ENCODE measurements at regions not wholly inside any gene's neighbourhood (a gene's known extent, or its start where the extent isn't known, plus 50 kb on each side); places are given as distances from the start of the nearest gene placed in this dataset.

DNA sequence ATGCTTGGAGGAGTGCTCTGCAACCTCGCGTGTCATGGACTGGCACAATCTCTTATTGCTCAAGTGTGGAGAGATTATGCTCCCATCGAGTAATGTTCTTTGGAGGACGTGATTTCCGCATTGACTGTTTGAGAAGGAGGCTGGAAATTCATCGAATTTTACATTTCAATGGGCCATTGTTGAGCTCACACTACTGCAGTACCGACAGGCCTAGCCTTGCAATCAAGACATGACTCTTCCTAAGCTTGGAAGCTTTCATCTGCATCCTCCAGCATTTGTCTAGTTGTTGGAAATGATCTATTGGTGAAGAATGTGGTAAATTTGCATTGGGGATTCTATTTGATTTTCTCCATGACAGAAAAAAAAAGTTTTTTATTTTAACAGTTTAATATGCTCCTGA is 156.8 kb downstream of the FZD1 start:
- WGBS, 2 donors: 80 to 87% methylated on average over 7 of the region's 7 CpGs
- no peak for TF ChIP-seq EP300 (IDR thresholded peaks at IDR 0.05)
- TF ChIP-seq, protein P1, sequence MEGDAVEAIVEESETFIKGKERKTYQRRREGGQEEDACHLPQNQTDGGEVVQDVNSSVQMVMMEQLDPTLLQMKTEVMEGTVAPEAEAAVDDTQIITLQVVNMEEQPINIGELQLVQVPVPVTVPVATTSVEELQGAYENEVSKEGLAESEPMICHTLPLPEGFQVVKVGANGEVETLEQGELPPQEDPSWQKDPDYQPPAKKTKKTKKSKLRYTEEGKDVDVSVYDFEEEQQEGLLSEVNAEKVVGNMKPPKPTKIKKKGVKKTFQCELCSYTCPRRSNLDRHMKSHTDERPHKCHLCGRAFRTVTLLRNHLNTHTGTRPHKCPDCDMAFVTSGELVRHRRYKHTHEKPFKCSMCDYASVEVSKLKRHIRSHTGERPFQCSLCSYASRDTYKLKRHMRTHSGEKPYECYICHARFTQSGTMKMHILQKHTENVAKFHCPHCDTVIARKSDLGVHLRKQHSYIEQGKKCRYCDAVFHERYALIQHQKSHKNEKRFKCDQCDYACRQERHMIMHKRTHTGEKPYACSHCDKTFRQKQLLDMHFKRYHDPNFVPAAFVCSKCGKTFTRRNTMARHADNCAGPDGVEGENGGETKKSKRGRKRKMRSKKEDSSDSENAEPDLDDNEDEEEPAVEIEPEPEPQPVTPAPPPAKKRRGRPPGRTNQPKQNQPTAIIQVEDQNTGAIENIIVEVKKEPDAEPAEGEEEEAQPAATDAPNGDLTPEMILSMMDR (IDR thresholded peaks at IDR 0.05): no peak
- TF ChIP-seq POLR2A (IDR thresholded peaks at IDR 0.05): no peak
- no peak for TF ChIP-seq POLR2AphosphoS5 (IDR thresholded peaks at IDR 0.05)
- intact Hi-C loops (cut with DNase I): no loop called here

DNA sequence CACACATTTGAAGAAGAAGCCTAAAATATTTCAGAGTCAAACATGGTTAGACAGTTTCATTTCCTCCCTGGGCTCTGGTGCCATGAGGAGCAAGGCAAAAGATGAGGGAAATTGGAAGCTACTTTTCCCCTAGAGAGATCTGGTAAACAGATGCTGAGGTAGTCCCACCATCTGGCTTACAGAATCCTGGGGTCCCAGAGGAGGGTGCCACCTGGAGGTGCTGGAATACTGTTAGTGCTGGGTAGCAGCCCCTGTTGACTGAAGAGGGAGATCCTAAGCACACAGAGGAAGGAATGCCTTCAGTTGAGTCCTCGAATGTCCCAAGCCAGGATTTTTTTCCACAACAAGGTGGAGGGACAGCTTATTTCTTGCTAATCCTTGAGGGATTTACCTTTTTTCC is 160.1 kb downstream of the FZD1 start:
- TF ChIP-seq EP300 (IDR thresholded peaks at IDR 0.05): no peak
- TF ChIP-seq, protein P1 (IDR thresholded peaks at IDR 0.05): no peak
- no peak for TF ChIP-seq POLR2AphosphoS5 (IDR thresholded peaks at IDR 0.05)
- TF ChIP-seq POLR2A (IDR thresholded peaks at IDR 0.05): no peak
- H3K27ac ChIP-seq: no peak overlapping the region
- intact Hi-C loops (cut with DNase I): no loop called here
- no peak for DNase-seq
- H3K4me1 ChIP-seq: no peaks in the 10 kb centered on the region
- no peaks in the 10 kb centered on the region for H3K27me3 ChIP-seq
- 31 to 69% methylated on average over 1 of the region's 1 CpG for WGBS, 2 donors
- no peaks in the 10 kb centered on the region for H3K9me3 ChIP-seq
- H3K4me3 ChIP-seq: no peak overlapping the region
- no peaks in the 10 kb centered on the region for H3K36me3 ChIP-seq

More for the DNA sequence above, 156.8 kb downstream of the FZD1 start:
- DNase-seq: no peak
- Histone ChIP-seq H3K9me3 (no peaks in the 10 kb centered on the region), H3K4me1 (no peaks in the 10 kb centered on the region), H3K36me3 (no peaks in the 10 kb centered on the region), H3K27ac (no peak overlapping the region), H3K27me3 (no peaks in the 10 kb centered on the region), H3K4me3 (no peak overlapping the region)

DNA sequence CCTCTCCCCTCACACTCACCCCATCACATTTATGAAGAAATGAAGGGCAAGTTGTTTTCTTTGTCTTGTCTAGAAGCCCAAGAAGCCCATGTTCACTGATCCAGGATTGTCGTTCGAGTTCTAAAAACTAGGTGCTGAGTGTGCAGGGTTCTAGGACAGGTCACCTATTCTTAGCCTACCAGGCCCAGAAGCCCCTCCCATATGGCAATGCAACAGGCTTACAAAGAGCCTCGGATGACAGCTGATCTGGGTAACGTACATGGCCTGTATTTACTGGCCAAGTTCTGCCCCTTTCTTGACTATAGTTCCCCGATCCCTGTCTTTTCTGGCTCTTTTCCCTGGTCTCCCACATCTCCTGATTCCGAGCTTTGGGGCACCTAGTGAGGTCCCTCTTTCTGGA is 160.9 kb downstream of the FZD1 start:
- 89 to 94% methylated on average over 6 of the region's 6 CpGs for WGBS, 2 donors
- no peak for DNase-seq
- no peak overlapping the region for H3K4me3 ChIP-seq
- H3K27me3 ChIP-seq: no peaks in the 10 kb centered on the region
- H3K9me3 ChIP-seq: no peaks in the 10 kb centered on the region
- intact Hi-C loops (cut with DNase I): no loop called here
- TF ChIP-seq, protein P1 (IDR thresholded peaks at IDR 0.05): no peak
- TF ChIP-seq EP300 (IDR thresholded peaks at IDR 0.05): no peak
- TF ChIP-seq POLR2A (IDR thresholded peaks at IDR 0.05): no peak
- TF ChIP-seq POLR2AphosphoS5 (IDR thresholded peaks at IDR 0.05): no peak
- no peaks in the 10 kb centered on the region for H3K36me3 ChIP-seq
- H3K4me1 ChIP-seq: no peaks in the 10 kb centered on the region
- H3K27ac ChIP-seq: no peak overlapping the region

DNA sequence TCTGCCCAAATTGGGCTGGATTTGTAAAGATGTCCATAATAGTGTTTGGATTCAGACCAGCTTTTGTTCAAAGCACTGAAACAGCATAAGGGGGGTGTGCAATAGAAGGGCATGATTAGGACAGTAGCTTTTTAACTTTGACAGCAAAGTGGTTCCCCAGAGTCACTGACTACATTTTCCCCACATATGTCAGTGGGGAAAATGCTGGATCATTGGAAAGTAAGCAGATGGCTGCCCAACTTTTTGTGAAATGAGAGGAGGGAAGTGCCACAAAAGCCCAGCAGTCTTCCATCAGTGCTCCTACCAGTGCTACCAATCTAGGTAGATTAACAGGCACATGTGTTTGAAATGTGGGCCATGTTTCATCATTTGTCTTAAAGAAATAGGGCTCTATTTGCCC is 162.8 kb downstream of the FZD1 start:
- Histone ChIP-seq H3K27me3 (no peaks in the 10 kb centered on the region), H3K4me3 (no peak overlapping the region)
- DNase-seq: no peak

DNA sequence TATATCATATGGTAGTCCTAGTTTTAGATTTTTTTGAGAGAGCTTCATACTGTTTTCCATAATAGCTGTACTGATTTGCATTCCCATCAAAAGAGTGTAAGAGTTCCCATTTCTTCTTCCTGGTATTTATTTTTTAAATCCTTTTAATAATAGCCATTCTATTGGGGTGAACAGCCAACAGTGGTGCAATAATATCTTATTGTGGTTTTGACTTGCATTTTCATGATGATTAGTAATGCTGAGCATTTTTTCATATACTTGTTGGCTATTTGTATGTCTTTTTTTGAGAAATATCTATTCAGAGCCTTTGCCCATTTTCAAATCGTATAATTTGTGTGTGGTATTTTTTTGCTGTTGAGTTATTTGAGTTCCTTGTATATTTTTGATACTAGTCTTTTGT is 167.4 kb downstream of the FZD1 start:
- DNase-seq: no peak
- intact Hi-C loops (cut with DNase I): no loop called here
- WGBS, 2 donors: 90% methylated on average over 1 of the region's 1 CpG
- Histone ChIP-seq H3K36me3 (no peaks in the 10 kb centered on the region), H3K4me3 (no peak overlapping the region), H3K4me1 (no peaks in the 10 kb centered on the region), H3K27ac (no peak overlapping the region), H3K9me3 (no peaks in the 10 kb centered on the region), H3K27me3 (no peaks in the 10 kb centered on the region)
- TF ChIP-seq POLR2A (IDR thresholded peaks at IDR 0.05) (no peak), EP300 (IDR thresholded peaks at IDR 0.05) (no peak), POLR2AphosphoS5 (IDR thresholded peaks at IDR 0.05) (no peak)
- TF ChIP-seq, protein P1 (IDR thresholded peaks at IDR 0.05): no peak

More for the DNA sequence above, 162.8 kb downstream of the FZD1 start:
- TF ChIP-seq POLR2A (IDR thresholded peaks at IDR 0.05) (no peak), POLR2AphosphoS5 (IDR thresholded peaks at IDR 0.05) (no peak), EP300 (IDR thresholded peaks at IDR 0.05) (no peak)
- TF ChIP-seq, protein P1 (IDR thresholded peaks at IDR 0.05): no peak
- H3K9me3 ChIP-seq: no peaks in the 10 kb centered on the region
- intact Hi-C loops (cut with DNase I): no loop called here
- H3K4me1 ChIP-seq: no peaks in the 10 kb centered on the region
- no peak overlapping the region for H3K27ac ChIP-seq
- H3K36me3 ChIP-seq: no peaks in the 10 kb centered on the region
